ENCODE measurements at regions not wholly inside any gene's neighbourhood (a gene's known extent, or its start where the extent isn't known, plus 50 kb on each side); places are given as distances from the start of the nearest gene placed in this dataset.

DNA sequence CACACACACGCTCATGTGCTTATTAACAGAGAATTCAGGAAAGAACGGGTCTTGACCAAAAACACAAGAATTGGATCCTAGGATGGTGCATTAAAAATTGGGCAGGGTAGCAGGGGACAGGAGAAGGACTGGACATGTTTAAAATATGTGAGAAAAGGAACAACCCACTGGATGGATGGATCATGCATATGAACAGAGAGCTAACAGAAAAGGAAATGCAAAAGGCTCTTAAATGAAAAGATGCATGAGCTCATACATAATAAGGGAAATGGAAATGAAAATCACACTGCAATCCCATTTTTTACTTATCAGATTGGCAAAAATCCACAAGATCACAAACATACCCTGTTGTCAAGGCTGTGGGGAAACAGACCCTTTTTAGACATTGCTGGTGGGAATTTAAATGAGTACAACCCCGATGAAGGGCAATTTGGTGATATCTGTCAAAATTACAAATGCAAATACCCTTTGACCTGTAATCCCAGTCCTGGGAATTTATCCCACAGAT is 440.6 kb upstream of the SLC14A2 start:
- TF ChIP-seq, protein P1, sequence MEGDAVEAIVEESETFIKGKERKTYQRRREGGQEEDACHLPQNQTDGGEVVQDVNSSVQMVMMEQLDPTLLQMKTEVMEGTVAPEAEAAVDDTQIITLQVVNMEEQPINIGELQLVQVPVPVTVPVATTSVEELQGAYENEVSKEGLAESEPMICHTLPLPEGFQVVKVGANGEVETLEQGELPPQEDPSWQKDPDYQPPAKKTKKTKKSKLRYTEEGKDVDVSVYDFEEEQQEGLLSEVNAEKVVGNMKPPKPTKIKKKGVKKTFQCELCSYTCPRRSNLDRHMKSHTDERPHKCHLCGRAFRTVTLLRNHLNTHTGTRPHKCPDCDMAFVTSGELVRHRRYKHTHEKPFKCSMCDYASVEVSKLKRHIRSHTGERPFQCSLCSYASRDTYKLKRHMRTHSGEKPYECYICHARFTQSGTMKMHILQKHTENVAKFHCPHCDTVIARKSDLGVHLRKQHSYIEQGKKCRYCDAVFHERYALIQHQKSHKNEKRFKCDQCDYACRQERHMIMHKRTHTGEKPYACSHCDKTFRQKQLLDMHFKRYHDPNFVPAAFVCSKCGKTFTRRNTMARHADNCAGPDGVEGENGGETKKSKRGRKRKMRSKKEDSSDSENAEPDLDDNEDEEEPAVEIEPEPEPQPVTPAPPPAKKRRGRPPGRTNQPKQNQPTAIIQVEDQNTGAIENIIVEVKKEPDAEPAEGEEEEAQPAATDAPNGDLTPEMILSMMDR (IDR thresholded peaks at IDR 0.05; ENCODE audit: low read depth, low read length): no peak
- H3K4me3 ChIP-seq (ENCODE audit: low read depth, low read length): no peak overlapping the region

DNA sequence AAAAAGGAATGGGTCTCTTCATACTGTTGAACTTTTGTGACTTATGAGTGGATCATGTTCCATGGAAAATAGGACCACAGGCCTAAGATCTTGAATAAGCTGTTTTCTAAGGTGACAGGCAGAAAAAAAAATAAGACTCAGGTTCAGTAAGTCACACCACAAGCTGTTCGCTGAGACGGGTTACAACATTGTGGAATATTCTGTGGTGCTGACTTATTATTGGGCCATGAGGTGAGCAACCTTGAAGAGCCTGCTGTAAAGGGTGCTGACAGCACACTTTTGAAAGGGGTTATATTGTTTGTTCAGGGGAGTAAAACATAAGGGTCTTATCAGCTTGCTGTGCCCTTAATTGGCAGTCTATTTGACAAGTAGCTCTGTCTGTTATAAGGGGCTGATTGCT is 439.8 kb upstream of the SLC14A2 start:
- no peak overlapping the region for H3K4me3 ChIP-seq (ENCODE audit: low read depth, low read length)
- TF ChIP-seq, protein P1 (IDR thresholded peaks at IDR 0.05; ENCODE audit: low read depth, low read length): no peak

DNA sequence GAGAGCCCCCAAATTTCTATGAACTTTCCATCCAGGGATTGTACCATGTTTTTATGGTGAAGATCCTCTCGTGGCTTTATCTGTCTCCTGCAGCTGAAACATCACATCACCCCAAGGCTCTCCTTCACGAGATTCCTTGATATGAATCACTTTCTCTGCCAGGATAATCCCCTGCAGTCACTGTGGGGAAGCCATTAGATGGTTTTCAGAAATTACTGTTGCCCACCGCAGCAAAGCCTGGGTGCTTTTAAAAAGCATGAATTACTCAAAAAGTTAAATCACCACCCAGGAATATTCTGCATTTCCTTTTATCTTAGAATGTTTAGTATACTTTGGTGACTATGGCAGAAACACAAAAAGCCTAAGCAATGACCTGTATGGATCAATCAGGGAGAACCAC is 428.4 kb upstream of the SLC14A2 start:
- TF ChIP-seq, protein P1 (IDR thresholded peaks at IDR 0.05; ENCODE audit: low read depth, low read length): no peak
- no peak overlapping the region for H3K4me3 ChIP-seq (ENCODE audit: low read depth, low read length)

DNA sequence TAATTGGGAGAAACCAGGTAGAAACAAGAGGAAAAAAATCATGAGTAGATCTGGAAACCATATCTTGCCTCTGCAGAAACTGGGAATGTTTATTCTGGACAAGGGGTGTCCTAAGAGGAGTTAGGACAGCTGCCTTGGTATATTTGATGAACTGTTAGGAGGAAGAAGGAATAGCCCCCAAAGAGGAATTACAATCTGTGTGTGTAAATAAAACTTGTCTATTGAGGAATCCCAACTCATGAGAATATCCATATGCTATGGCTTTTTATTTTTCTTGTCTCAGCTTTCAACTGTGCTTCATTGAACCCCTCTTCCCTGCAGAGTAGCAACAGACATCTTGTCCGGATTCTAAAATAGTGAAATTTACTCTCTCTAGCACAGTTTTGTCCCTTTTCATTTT is 423.5 kb upstream of the SLC14A2 start:
- TF ChIP-seq, protein P1 (IDR thresholded peaks at IDR 0.05; ENCODE audit: low read depth, low read length): no peak

DNA sequence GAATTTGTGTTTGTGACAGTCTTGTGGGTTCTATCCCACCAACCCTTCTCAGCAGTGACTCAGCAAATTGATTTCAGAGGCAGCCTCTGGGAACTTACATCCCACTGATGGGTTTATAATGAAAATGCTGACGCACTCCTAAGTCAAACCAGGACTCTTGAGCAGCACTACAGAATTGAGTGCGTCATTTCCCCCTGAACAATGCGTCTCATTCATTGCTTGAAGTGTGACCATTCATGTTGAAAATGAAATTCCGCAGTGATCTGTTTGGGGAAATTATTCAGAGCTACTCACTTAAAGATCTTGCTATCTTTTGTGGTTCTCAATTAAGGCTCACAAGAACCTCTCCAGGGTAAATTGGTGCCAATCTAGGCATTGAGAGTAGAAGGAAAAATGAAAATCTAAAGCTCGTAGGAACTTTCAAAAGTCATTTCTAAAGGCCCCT is 417.7 kb upstream of the SLC14A2 start:
- no peak overlapping the region for H3K4me3 ChIP-seq (ENCODE audit: low read depth, low read length)
- TF ChIP-seq, protein P1 (IDR thresholded peaks at IDR 0.05; ENCODE audit: low read depth, low read length): no peak

More for the DNA sequence above, 423.5 kb upstream of the SLC14A2 start:
- no peak overlapping the region for H3K4me3 ChIP-seq (ENCODE audit: low read depth, low read length)

DNA sequence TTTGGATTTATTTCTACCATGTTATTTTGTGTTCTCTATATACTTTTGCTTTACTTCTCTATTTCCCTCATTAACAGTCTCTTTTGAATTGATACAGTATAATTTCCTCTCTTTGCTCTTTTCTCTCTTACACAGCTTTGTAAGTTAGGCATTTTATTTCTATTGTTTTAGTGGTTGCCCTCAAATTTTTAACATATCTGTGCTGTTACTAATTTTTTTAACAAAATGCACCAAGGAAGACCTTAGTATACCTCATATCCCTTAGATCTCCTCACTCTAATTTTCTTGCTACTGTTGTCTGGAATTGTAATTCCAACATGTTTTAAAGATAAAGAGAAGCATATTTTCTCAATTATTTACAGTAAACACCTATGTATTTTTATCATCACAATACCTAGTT is 416.8 kb upstream of the SLC14A2 start:
- no peak overlapping the region for H3K4me3 ChIP-seq (ENCODE audit: low read depth, low read length)
- TF ChIP-seq, protein P1 (IDR thresholded peaks at IDR 0.05; ENCODE audit: low read depth, low read length): no peak

DNA sequence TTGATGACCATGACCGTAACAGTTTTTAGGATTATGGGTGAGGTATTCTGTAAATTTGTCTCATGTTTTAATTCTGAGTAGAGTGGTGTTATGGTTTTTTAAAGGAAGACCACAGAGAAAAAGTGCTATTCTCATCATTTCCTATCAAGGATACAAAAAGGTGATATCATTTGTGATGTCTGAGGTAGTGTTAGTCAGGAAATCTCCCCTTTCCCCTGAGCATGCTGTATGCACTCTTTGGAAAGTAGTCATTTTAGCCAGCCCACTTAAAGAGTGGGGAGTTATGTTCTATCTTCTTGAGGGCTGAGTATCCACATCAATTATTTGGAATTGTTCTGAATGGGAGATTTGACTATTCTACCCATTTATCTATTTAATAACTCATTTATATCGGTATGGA is 414.2 kb upstream of the SLC14A2 start:
- TF ChIP-seq, protein P1 (IDR thresholded peaks at IDR 0.05; ENCODE audit: low read depth, low read length): no peak
- H3K4me3 ChIP-seq (ENCODE audit: low read depth, low read length): no peak overlapping the region
